ENCODE measurements at regions not wholly inside any gene's neighbourhood (a gene's known extent, or its start where the extent isn't known, plus 50 kb on each side); places are given as distances from the start of the nearest gene placed in this dataset.
"Not testable (repeated sequence)": the region's sequence is repeated elsewhere in the genome, so short reads cannot be mapped to it uniquely, and the experiment has no call there.

DNA sequence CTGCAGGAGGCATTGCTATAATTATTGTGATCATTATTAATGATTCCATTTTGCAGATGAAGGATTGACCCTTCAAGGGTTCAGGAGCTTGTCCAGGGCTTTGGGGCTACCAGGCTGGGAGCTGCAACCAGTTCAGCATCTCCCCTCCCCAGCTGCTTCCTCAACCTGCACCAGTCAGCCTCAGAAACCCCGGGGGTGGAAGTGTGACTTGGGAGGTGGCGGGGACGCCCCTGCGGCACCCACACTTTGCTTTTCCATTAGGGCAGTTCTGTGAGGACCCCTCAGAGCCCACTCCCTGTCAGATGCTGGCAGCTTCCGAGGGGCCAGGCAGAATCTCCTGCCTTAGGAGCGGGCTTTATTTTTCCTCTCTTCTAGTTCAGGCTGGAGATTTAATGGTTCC, 85.6 kb downstream of the OLFM1 start:
- DNase-seq, result no peak

DNA sequence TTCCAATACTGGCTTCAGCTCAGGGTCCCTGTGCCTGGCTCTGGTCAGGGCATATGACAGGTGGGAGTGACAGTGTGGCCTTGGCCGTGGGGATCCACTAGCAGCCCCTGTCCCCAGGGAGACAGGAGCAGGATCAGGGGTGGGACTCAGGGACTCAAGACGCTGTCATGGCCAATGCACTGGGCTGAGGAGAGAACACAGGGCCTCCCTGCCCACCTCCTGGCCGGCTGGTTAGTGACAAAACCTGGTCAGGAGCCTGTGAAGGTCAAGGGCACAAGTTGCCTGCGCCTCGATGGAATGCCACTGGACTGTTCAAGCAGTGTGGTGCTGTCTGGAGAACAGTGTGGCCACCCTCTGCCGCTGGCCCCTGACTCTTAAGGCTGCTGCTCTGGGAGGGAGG, 86.8 kb downstream of the OLFM1 start:
- no peak for DNase-seq

DNA sequence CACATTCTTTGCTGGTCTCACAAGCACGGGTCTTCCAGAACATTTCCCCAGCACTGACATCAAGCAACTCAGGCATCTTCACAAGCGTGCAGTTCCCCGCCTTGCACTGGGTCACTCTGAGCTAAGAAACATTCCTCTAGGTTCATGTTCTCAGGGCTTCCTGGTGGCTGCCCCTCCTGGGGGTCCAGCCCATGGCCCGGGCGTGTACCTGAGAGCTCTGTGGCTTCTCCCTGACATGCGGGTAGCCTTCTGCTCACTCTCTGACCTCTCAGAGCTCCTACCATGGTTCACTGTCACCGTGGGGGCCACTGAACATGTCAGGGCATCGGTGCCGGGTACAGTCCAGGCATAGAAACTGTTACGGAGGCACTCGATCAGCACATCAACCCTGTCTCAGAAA, 87.5 kb downstream of the OLFM1 start:
- no peak for DNase-seq

DNA sequence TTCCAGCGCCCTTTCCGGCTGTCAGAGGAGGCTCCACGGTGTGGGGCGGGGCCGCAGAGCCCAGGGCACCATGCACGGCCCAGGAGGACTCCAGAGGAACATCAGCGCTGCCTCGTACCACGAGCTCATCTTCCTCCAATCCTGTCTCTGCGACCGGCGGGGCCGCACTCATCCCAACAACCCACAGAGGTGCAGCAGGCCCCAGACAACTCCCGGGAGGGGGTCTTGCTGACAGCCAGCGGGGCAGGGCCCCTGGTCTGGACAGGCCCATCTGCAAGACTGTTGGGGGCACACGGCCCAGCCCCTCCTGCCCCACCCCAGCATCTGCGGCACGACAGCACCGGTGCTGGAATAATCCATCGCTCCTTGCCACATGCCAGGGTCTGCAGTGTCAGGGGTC, 88.8 kb downstream of the OLFM1 start:
- no peak for DNase-seq

DNA sequence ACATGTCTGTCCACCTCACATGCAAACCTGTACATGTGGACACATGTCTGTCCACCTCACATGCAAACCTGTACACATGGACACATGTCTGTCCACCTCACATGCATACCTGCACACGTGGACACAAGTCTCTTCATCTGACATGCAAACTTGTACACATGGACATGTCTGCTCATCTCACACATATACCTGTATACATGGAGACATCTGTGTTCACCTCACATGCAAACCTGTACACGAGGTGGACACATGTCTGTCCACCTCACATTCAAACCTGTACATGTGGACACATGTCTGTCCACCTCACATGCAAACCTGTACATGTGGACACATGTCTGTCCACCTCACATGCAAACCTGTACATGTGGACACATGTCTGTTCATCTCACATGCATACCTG, 90.1 kb downstream of the OLFM1 start:
- not testable (repeated sequence) for DNase-seq

DNA sequence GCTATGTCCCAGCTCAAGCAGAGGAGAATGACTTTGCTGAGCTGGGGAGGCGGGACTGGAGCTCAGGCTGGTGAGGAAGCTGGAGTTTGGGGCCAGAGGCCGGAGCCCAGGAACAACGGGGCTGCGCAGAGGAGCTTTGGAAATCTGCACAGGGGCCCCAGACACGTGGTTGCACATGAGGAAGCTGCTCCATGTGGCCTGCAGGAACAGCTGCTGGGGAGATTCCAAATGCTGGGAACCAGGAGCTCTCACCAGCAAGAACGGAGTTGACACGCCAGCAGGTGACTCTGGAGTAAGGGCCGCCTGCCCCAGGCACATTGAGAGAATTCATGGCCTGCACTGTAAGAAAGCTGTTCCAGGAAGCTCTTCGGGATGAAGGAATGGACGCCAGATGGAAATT, 91.0 kb downstream of the OLFM1 start:
- no peak for DNase-seq

DNA sequence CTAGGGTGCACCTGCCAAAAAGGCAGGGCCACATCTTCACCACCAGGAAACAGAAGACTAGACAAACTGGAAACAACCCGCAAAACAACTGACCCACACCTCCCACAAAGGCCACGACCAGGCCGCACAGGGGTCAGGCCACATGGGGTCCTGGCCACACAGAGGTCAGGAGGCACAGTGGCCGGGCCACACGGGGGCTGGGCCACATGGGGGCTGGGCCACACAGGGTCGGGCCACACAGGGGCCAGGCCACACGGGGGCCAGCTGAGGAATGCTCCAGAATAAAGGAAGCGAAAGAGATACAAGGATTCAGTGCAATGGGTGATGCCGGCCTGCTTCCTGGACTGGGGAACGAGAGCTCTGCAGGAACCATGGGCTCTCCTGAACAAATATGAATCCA, 91.6 kb downstream of the OLFM1 start:
- no peak for DNase-seq

DNA sequence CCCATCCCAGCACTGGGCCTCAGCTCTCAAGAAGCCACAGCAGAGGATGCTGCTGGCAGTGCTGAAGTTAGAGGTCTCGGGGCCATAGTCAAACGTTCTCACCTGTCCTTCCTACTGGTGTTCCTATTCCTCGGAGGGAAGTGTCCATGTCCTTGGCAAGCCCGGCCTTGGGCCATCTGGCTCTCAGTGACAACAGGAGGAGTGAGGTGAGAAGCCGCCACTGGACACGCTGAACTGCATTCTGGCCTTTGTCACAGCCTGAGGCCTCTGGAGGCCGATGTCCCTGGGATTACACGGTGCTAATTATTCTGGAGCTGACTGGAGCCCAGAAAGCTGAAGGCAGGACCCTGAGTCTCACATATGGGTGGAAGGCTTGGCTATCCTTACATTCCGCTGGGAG, 92.5 kb downstream of the OLFM1 start:
- no peak for DNase-seq

DNA sequence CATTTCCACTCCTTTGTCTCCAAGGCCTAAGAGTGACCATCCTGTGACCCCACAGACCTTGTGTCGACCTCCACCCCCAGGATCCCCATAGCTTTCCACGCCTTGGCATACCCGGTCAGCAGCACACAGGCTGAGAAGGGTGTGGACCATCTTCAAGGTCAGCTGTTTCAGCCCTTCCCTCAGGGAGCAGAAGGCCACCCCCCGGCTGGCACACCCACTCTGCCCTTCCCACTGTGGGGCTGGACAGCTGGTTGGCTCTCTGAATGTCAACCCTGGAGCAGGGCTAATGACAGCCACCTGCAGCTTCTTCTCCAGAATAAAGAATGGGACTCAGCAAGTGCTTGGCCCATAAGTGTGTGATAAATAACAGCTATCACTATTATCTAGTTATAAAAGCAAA, 93.1 kb downstream of the OLFM1 start:
- no peak for DNase-seq

DNA sequence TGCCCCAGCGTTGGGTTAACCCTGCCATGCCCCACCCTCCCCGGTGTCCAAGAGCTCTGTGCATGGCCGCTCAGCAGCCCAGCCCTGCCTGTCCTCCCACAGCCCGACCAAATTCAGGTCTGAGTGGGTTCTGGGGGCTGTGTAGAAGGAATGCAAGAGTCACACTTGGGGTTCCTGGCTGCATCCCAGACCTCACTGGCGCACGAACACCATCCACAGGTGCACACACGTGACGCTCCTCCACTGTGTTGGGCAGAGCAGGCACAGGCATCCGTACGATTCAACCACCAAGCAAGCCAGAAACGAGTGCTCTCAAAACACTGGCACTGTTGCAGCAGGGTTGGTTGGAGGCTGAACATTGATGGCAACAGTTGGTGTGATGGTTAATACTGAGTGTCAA, 93.9 kb downstream of the OLFM1 start:
- no peak for DNase-seq

DNA sequence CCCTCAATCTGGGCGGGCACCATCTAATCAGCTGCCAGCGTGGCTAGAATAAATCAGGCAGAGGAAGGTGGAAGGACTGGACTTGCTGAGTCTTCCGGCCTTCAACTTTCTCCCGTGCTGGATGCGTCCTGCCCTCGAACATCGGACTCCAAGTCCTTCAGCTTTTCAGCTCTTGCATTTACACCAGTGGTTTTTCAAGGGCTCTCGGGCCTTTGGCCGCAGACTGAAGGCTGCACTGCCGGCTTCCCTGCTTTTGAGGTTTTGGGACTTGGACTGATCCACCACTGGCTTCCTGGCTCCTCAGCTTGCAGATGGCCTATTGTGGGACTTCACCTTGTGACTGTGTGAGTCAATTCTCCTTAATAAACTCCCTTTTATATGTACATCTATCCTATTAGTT, 94.4 kb downstream of the OLFM1 start:
- DNase-seq, result not testable (repeated sequence)

DNA sequence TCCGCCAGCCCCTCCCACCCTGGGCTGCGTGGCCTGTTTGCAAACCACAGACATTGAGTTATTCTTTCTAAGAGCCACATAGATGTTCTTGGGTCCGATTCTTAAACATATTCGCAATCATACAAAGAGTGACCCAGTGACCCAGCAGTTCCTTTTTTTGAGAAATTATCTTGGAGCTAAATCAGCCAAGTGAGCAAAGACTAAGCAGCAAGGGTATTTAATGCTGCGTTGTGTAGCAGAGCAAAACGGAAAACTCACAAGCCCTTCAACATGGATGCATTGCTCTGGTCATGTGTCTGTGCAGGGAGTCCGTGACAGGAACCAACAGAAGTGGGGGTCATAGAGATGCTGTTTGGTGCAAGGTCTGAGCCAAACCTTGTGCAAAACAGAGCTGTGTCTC, 95.6 kb downstream of the OLFM1 start:
- no peak for DNase-seq

DNA sequence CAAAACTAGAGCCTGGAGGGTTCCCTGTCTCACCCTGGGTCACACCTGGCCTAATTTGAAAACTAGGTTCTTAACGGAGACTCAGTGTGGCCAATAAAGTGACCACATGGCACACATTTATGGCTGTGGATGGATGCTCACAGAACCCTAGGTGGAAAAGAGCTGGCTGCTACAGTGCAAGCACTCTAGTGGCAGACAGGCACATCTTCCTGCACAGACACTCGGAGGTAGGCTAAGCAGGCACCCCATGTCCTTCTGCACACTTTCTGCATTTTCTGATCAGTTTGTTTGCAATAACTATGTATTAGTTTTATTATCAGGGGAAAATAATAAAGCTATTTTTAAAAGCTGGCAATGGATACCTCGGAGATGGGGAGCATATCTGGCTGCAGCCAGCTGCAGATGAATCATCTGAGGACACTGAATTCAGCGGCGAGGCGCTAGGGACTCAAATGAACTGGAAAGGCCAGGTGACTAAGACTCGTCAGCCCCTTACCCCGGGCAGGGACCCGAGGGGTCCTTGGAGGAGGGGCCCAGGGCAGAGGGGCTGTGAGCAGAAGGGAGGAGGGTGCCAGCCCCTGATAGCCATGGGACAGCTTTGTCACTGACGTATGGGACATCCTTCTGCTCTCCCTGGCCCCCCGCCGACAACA, 96.2 kb downstream of the OLFM1 start:
- DNase-seq, result no peak

DNA sequence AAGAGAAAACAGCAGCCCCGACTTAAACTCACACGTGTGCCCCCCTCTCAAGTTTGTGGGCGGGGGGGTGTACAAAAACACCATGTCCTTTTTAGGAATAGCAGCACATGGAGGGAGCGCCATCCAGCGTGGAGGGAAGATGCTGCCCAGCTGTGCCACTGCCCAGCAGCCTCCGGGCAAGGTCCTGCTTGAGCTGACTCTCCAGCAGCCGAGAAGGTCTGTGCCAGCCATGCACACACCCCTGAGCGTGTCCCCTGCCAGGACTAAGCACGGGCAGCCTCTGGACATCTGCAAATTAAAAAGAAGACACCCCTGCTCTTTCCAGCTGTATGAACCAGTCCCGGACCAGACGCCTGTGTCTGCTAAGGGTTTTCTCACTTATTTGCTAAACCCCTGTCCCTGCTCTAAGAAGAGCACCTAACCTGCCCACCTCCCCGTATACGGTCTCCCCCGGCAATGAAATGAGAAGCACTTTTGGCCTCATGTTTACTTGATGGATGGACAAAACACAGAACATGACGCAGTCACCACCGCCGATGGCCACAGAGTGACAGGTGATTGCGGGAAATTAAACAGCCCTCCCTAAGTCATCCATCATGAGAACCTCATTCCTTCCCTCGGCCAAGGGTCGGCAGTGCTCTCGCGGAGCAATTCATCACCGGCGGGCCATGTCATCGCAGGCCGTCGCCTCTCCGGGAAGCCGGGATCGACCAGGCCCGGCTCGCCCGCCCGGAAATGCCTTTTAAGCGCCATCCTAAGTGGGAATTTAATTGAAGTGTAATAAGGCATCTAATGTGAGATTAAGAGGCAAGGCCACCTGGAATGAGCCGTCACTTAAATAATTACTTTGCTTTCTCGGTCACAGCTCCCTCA, 96.9 kb downstream of the OLFM1 start:
- no peak for DNase-seq

DNA sequence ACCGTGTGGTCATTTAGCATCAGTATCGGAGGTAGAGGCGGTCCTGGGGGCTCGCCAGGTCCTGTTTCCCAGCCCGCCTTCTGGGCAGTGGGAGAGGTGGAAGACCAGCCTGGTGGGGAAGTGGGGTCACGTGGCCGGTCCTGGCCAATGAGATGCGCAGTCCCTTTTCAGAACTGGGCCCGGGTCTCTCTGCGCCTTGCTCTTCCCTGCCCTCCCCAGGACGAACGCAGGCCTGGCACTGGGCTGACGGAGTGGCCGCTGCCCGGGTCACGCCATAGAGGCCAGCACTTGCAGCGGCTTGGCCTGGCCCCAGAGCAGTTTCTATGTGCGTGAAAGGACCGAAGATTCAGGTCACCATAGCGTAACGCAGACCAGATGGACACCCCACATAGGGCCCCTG, 97.6 kb downstream of the OLFM1 start:
- DNase-seq, result no peak

DNA sequence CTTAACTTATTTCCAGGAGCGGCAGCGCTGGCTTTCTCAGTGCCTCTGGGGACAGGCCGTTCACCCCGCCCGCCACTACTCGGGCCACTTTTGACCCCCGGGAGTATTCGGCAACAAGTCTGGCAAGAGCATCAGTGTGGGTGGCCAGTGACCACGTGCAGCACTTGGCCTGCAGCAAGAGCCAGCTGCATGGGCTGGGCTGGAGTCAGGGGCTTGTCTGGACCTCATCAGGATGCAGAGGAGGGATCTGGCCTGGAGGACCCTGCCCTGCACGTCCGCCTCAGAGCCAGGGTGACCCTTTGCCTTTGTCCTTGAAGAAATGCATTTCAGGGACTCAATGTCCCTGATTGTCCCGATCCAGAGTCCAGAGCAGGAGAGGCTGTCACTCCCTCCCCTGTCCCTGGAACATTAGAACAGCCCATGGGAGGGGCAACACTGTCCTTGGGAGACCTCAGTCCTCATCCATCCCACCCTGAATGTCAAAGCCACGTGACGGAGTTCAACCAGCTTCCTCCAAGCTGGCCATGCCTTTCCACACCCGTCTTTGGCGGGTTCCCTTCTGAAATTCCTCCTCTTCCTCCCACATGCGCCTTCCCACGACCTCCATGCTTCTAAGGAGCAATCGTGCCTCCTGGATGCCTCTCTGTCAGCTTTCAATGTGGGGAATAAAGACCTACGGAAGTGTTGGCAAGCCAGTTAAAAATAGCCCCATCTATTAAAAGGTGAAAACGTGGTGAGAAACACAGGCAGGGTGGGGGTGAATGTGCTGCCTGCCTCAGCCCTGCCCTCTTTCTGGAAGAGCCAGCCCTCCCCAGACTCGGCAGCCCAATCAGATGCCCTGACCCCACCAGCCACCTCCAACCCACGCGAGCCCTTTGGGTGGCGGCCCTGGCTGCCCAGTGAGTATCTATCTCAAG, 99.0 kb downstream of the OLFM1 start:
- DNase-seq, result no peak

DNA sequence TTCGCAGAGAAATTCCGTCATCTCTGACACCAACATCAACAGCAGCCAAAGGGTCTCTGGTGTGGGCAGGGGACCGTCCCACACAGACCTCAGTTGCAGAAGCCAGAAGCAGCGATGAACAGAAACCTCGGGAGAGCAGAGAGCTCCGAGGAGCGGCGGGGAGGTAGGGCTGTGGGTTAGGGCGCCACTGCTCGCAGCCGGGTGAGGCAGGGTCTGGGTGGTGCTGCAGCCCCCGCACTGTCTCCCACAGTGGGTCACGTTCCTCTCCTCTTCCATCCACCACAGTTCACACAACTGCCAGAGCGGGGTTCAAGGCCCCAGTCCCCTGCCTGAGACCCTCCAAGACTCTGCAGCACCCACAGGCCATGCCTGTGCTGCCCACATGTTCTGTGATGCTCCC, 99.9 kb downstream of the OLFM1 start:
- DNase-seq, result no peak

DNA sequence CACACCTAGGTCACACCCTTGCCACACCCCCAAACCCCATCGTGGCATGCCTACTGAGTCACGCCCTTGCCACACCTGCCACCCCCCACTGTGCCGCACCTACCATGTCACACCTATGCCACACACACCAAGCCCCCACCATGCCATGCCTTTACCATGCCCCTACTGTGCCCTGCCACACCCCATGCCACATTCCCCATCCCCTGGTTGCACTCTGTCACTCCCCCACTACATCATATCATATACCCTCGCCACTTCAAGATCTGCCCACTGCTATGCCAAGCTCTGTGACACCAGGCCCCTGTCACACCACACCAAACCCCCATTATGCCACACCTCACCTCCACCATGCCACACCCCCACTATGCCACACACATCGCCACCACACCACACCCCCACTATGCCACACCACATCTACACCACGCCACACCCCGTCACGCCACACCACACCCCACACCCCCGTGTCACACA, 101.2 kb downstream of the OLFM1 start:
- no peak for DNase-seq

DNA sequence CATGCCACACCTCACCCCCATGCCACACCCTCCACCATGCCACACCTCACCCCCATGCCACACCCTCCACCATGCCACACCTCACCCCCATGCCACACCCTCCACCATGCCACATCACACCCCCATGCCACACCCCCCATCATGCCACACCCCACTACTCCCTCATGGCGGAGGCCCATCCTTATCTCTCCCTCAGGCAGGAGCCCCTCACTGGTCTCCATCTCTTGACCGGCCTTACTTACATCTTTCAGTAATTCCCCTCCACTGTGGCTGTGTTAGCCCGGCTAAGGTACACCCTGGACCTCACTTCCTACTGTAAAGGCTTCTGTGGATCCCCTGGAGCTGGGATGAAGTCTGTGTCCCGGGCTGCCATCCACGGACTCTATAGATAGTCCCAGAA, 102.0 kb downstream of the OLFM1 start:
- DNase-seq, result no peak

DNA sequence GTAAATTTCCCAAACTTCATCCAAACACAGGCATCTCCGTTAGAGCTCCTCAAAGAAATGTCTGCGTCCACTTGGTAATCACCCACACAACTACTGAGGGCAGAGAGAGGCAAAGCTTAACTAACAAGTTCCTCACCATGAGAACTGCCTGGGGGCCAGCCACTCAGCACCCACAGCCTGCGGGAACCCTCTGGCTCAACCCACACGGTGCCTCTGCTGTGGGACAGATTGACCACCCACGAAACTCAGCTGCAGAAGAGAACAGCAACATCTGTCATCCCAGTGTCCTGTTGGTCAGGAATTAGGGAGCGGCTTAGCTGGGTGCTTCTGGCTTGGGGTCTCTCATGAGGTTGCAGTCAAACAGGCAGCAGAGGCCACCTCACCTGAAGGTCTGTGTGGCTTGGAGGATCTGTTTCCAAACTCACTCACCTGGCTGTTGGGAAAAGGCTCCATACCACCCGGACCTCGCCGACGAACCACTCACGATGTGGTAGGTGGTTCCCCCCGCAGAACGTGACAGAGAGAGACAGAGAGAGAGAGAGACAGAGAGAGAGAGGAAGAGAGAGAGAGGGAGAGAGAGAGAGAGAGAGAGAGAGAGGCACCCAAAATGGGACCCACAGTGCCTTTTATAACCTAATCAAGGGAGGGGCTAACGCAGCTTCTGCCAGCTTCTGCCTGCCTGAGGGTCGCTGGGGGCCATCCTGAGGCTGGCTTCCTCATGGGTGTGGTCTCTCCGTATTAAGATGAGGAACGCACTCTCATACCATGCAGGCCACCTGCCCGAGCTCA, 103.5 kb downstream of the OLFM1 start:
- DNase-seq, result no peak

DNA sequence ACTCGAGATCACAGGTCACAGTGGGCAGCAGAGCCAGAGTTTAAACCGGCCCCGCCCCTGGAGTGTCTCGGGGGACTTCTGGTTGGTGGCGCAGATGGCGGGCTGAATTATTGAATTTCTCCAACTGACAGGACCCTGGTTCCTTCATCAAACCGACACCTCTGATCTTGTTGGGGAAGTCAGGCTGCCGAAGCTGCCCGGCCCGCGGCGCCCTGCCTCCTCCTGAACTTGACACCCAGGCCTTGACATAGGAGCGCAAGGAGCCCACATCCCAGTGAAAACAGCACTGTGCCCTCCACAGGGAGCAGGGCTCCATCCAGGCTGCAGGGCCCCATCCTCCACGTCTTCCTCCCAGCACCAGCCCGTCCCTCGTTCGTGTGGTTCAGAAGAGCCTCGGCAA, 105.2 kb downstream of the OLFM1 start:
- no peak for DNase-seq

DNA sequence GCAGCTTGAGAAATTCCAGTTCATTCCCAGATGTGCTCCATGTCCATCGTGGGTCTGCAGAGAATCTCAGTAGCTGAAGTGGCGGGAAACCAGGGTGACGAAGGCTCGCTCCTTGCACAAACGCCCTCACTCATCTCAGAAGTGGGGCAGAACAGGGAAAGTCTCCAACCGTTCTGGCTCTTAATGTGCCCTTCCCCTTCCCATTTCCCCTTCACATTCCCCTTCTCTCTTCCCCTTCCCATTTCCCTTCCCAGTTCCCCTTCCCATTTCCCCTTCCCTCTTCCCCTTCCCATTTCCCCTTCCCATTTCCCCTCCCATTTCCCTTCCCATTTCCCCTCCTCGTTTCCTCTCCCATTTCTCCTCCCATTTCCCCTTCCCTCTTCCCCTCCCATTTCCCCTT, 108.5 kb downstream of the OLFM1 start:
- not testable (repeated sequence) for DNase-seq

DNA sequence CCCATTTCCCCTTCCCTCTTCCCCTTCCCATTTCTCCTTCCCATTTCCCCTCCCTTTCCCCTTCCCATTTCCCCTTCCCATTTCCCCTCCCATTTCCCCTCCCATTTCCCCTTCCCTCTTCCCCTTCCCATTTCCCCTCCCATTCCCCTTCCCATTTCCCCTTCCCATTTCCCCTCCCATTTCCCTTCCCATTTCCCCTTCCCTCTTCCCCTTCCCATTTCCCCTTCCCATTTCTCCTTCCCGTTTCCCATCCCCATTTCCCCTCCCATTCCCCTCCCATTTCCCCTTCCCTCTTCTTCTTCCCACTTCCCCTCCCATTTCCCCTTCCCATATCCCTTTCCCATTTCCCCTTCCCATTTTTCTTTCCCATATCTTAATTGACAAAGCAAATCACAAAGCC, 109.0 kb downstream of the OLFM1 start:
- no peak for DNase-seq
